ENCODE measurements at regions not wholly inside any gene's neighbourhood (a gene's known extent, or its start where the extent isn't known, plus 50 kb on each side); places are given as distances from the start of the nearest gene placed in this dataset.

- TF ChIP-seq POLR2A (IDR thresholded peaks at IDR 0.05; ENCODE audit: low read depth, low read length) = no peak
- TF ChIP-seq SPI1 (IDR thresholded peaks at IDR 0.05; ENCODE audit: low read depth, low read length) = no peak
- TF ChIP-seq PAX5 (IDR thresholded peaks at IDR 0.05; ENCODE audit: insufficient read depth, low read length, severe bottlenecking) = no peak
- no peak for TF ChIP-seq POLR2AphosphoS5 (IDR thresholded peaks at IDR 0.05; ENCODE audit: low read depth, low read length)
- no peak for TF ChIP-seq TAF1 (IDR thresholded peaks at IDR 0.05; ENCODE audit: low read depth, low read length)
- TF ChIP-seq POU2F2 (IDR thresholded peaks at IDR 0.05; ENCODE audit: low read depth, low read length) = no peak
These were observed 132.7 kb downstream of the XPNPEP1 start for GRCh38 chr10:109790647-109791046.
